Skeletal muscle tissue (tissue), 3 donors: ENCODE measurements at regions not wholly inside any gene's neighbourhood (a gene's known extent, or its start where the extent isn't known, plus 50 kb on each side); places are given as distances from the start of the nearest gene placed in this dataset.
A peak's percentile ranks its signal among the peaks of the same experiment; 100 is the strongest.

Experiments
- H3K27ac ChIP-seq: one replicate; pipeline ENCODE4 v1.7.0; 2013; ENCODE audit warnings: mild to moderate bottlenecking, low read depth, low read length, inconsistent platforms
- H3K27me3 ChIP-seq, 3 donors: one replicate each; pipeline ENCODE4 v1.7.0; 2013; ENCODE audit warnings: low read length in 3 of 3; ENCODE audit not compliant: control insufficient read depth in 3 of 3, insufficient read depth in 3 of 3
- H3K36me3 ChIP-seq, 3 donors: one replicate each; pipeline ENCODE4 v1.7.0; 2013; ENCODE audit warnings: low read length in 3 of 3; ENCODE audit not compliant: control insufficient read depth in 3 of 3, insufficient read depth in 3 of 3
- H3K4me1 ChIP-seq, 3 donors: one replicate each; pipeline ENCODE4 v1.7.0; 2013; ENCODE audit warnings: low read length in 3 of 3, mild to moderate bottlenecking in 3 of 3; ENCODE audit not compliant: control insufficient read depth in 3 of 3, insufficient read depth in 3 of 3
- H3K4me3 ChIP-seq, 3 donors: one replicate each; pipeline ENCODE4 v1.7.0; 2013; ENCODE audit warnings: low read length in 3 of 3
- H3K9ac ChIP-seq, 3 donors: one replicate each; pipeline ENCODE4 v1.7.0; 2013; ENCODE audit warnings: low read length in 3 of 3, mild to moderate bottlenecking in 3 of 3, moderate library complexity in 2 of 3, low read depth in 1 of 3
- H3K9me3 ChIP-seq, 3 donors: one replicate each; pipeline ENCODE4 v1.7.0; 2013; ENCODE audit warnings: low read length in 3 of 3; ENCODE audit not compliant: control insufficient read depth in 3 of 3
- donor health status: Osteomylitis.

- H3K27ac ChIP-seq: peak overlapping the region; percentile 60
- peaks cover 0 to 41% (median 0%) of the 10 kb centered on the region in 3 donors for H3K27me3 ChIP-seq
- peak overlapping the region; percentile 56 to 84 (median 68) for H3K9ac ChIP-seq
- peaks cover 9 to 20% (median 13%) of the 10 kb centered on the region in 3 donors for H3K4me1 ChIP-seq
- peak overlapping the region; percentile 46 to 66 (median 64) for H3K4me3 ChIP-seq
- no peaks in the 10 kb centered on the region for H3K9me3 ChIP-seq
- no peaks in the 10 kb centered on the region for H3K36me3 ChIP-seq
These were observed 55.8 kb upstream of the BCOR start for GRCh38 chrX:40153345-40154249.

- Histone ChIP-seq H3K9me3 (no peaks in the 10 kb centered on the region), H3K27ac (peak overlapping the region; percentile 60), H3K36me3 (no peaks in the 10 kb centered on the region), H3K4me3 (peak overlapping the region; percentile 56 to 66 (median 64)), H3K9ac (peak overlapping the region; percentile 51 to 84 (median 56)), H3K27me3 (peaks cover 0 to 42% (median 0%) of the 10 kb centered on the region in 3 donors), H3K4me1 (peaks cover 7 to 20% (median 12%) of the 10 kb centered on the region in 3 donors)
These were observed 55.1 kb upstream of the BCOR start for GRCh38 chrX:40152741-40153344.

GRCh38 chrX:40152173-40152711, 54.5 kb upstream of the BCOR start:
- H3K36me3 ChIP-seq: no peaks in the 10 kb centered on the region
- H3K27ac ChIP-seq: peak overlapping the region; percentile 60
- peak overlapping the region; percentile 56 to 65 (median 64) for H3K4me3 ChIP-seq
- H3K9me3 ChIP-seq: no peaks in the 10 kb centered on the region
- H3K9ac ChIP-seq: peak overlapping the region in 2 of 3 donors; percentile 56 to 84
- H3K27me3 ChIP-seq: peaks cover 0 to 41% (median 0%) of the 10 kb centered on the region in 3 donors
- peaks cover 7 to 20% (median 9%) of the 10 kb centered on the region in 3 donors for H3K4me1 ChIP-seq

- H3K27me3 ChIP-seq: peaks cover 0 to 43% (median 0%) of the 10 kb centered on the region in 3 donors
- H3K36me3 ChIP-seq: no peaks in the 10 kb centered on the region
- H3K4me3 ChIP-seq: peak overlapping the region in 1 of 3 donors; percentile 65
- H3K4me1 ChIP-seq: peaks cover 7 to 20% (median 9%) of the 10 kb centered on the region in 3 donors
- H3K9me3 ChIP-seq: no peaks in the 10 kb centered on the region
- H3K27ac ChIP-seq: peak overlapping the region; percentile 60
- peak overlapping the region in 1 of 3 donors; percentile 84 for H3K9ac ChIP-seq
These were observed 53.7 kb upstream of the BCOR start for GRCh38 chrX:40151211-40152172.

GRCh38 chrX:40150503-40150902, 52.7 kb upstream of the BCOR start:
- Histone ChIP-seq H3K36me3 (no peaks in the 10 kb centered on the region), H3K27me3 (peaks cover 0 to 43% (median 0%) of the 10 kb centered on the region in 3 donors), H3K4me1 (peaks cover 7 to 25% (median 13%) of the 10 kb centered on the region in 3 donors), H3K9ac (no peak overlapping the region), H3K4me3 (no peak overlapping the region), H3K27ac (no peak overlapping the region), H3K9me3 (no peaks in the 10 kb centered on the region)

- Histone ChIP-seq H3K4me1 (peaks cover 7 to 26% (median 14%) of the 10 kb centered on the region in 3 donors), H3K9me3 (no peaks in the 10 kb centered on the region), H3K4me3 (no peak overlapping the region), H3K27ac (no peak overlapping the region), H3K27me3 (peaks cover 0 to 48% (median 0%) of the 10 kb centered on the region in 3 donors), H3K9ac (no peak overlapping the region), H3K36me3 (no peaks in the 10 kb centered on the region)
These were observed 51.8 kb upstream of the BCOR start for GRCh38 chrX:40149286-40150175.

- no peaks in the 10 kb centered on the region for H3K36me3 ChIP-seq
- H3K4me1 ChIP-seq: peaks cover 7 to 24% (median 14%) of the 10 kb centered on the region in 3 donors
- peaks cover 0 to 52% (median 0%) of the 10 kb centered on the region in 3 donors for H3K27me3 ChIP-seq
- peak overlapping the region; percentile 13 for H3K27ac ChIP-seq
- H3K9ac ChIP-seq: no peak overlapping the region
- no peaks in the 10 kb centered on the region for H3K9me3 ChIP-seq
- H3K4me3 ChIP-seq: no peak overlapping the region
These were observed 50.9 kb upstream of the BCOR start for GRCh38 chrX:40148385-40149285.

GRCh38 chrX:40147971-40148370, 50.2 kb upstream of the BCOR start:
- Histone ChIP-seq H3K4me3 (no peak overlapping the region), H3K9me3 (no peaks in the 10 kb centered on the region), H3K36me3 (no peaks in the 10 kb centered on the region), H3K4me1 (peaks cover under 1 to 18% (median 14%) of the 10 kb centered on the region in 3 donors), H3K27ac (no peak overlapping the region), H3K9ac (no peak overlapping the region), H3K27me3 (peaks cover 0 to 50% (median 0%) of the 10 kb centered on the region in 3 donors)
